SK-MEL-5 (cell line): ENCODE measurements at regions not wholly inside any gene's neighbourhood (a gene's known extent, or its start where the extent isn't known, plus 50 kb on each side); places are given as distances from the start of the nearest gene placed in this dataset.
"Not testable (repeated sequence)": the region's sequence is repeated elsewhere in the genome, so short reads cannot be mapped to it uniquely, and the experiment has no call there.

Experiments used
- DNase-seq: peaks from one replicate; pipeline ENCODE4 v3.0.0-alpha.2; 2016; ENCODE audit warnings: low read depth, low spot score
- in situ Hi-C: cut with HindIII; loops from 2 replicates; pipeline ENCODE4 v1.10.0; 2016; ENCODE audit warnings: low sequenced_read_pairs, high pct_unique_total_duplicates, low pct_unique_long_range_greater_than_20kb

GRCh38 chr4:23463071-23463470, 426.8 kb downstream of the PPARGC1A start:
- in situ Hi-C loops, result no loop called here
- DNase-seq, result no peak

GRCh38 chr4:23458054-23458453, 431.8 kb downstream of the PPARGC1A start:
- in situ Hi-C loops, result no loop called here
- DNase-seq, result no peak

- no peak for DNase-seq
- in situ Hi-C loops, result no loop called here
Measured at GRCh38 chr4:23456864-23457263, 433.0 kb downstream of the PPARGC1A start.

- DNase-seq, result peak; percentile 55
- in situ Hi-C loops, result no loop called here
Measured at GRCh38 chr4:23455456-23456158, 434.2 kb downstream of the PPARGC1A start.

- in situ Hi-C loops, result no loop called here
- no peak for DNase-seq
Measured at GRCh38 chr4:23441530-23442069, 448.2 kb downstream of the PPARGC1A start.

GRCh38 chr4:23438764-23439163, 451.1 kb downstream of the PPARGC1A start:
- in situ Hi-C loops, result no loop called here
- DNase-seq, result no peak

GRCh38 chr4:23429497-23429896, 460.4 kb downstream of the PPARGC1A start:
- DNase-seq, result no peak
- in situ Hi-C loops, result no loop called here

GRCh38 chr4:23425570-23425969, 464.3 kb downstream of the PPARGC1A start:
- no peak for DNase-seq
- in situ Hi-C loops, result no loop called here

- no peak for DNase-seq
- in situ Hi-C loops, result no loop called here
Measured at GRCh38 chr4:23423540-23423939, 466.3 kb downstream of the PPARGC1A start.

- in situ Hi-C loops, result no loop called here
- DNase-seq, result no peak
Measured at GRCh38 chr4:23422878-23423277, 467.0 kb downstream of the PPARGC1A start.

GRCh38 chr4:23413631-23414030, 476.2 kb downstream of the PPARGC1A start:
- in situ Hi-C loops, result no loop called here
- DNase-seq, result no peak

GRCh38 chr4:23412701-23413100, 477.1 kb downstream of the PPARGC1A start:
- no peak for DNase-seq
- in situ Hi-C loops, result no loop called here

- in situ Hi-C loops, DNase-seq: not testable (repeated sequence)
Measured at GRCh38 chr4:23408913-23409312, 480.9 kb downstream of the PPARGC1A start.

- in situ Hi-C loops, result no loop called here
- DNase-seq, result no peak
Measured at GRCh38 chr4:23401572-23401971, 488.3 kb downstream of the PPARGC1A start.

GRCh38 chr4:23392860-23393458, 496.9 kb downstream of the PPARGC1A start:
- DNase-seq, result no peak
- in situ Hi-C loops, result no loop called here

GRCh38 chr4:23390246-23390645, 499.6 kb downstream of the PPARGC1A start:
- DNase-seq, result no peak
- in situ Hi-C loops, result no loop called here

- no peak for DNase-seq
- in situ Hi-C loops, result no loop called here
Measured at GRCh38 chr4:23388699-23389395, 501.0 kb downstream of the PPARGC1A start.

GRCh38 chr4:23388255-23388654, 501.6 kb downstream of the PPARGC1A start:
- in situ Hi-C loops, result no loop called here
- no peak for DNase-seq

- in situ Hi-C loops, result no loop called here
- no peak for DNase-seq
Measured at GRCh38 chr4:23384741-23385140, 505.1 kb downstream of the PPARGC1A start.
